ENCODE measurements at regions not wholly inside any gene's neighbourhood (a gene's known extent, or its start where the extent isn't known, plus 50 kb on each side); places are given as distances from the start of the nearest gene placed in this dataset.

GRCh38 chr2:64356906-64357305 lies 97.1 kb upstream of the LGALSL start:
- no peak overlapping the region for H3K4me2 ChIP-seq (ENCODE audit: low read length)
- peaks cover 43% of the 10 kb centered on the region for H3K27me3 ChIP-seq (ENCODE audit: control insufficient read depth, insufficient read depth, low read length)
- H3K36me3 ChIP-seq (ENCODE audit: insufficient read depth, low read length): no peaks in the 10 kb centered on the region
- no peak overlapping the region for H3K9ac ChIP-seq (ENCODE audit: low read depth, low read length)
- no peaks in the 10 kb centered on the region for H3K9me3 ChIP-seq (replicated peaks; ENCODE audit: low read length)
- peaks cover 17% of the 10 kb centered on the region for H3K4me1 ChIP-seq (ENCODE audit: control insufficient read depth, insufficient read depth, low read length)
- H3K4me3 ChIP-seq (ENCODE audit: low read length): no peak overlapping the region

GRCh38 chr2:64359171-64359891 lies 94.6 kb upstream of the LGALSL start:
- Histone ChIP-seq H3K4me2 (ENCODE audit: low read length) (peak overlapping the region; percentile 62), H3K27me3 (ENCODE audit: control insufficient read depth, insufficient read depth, low read length) (peaks cover 67% of the 10 kb centered on the region), H3K9ac (ENCODE audit: low read depth, low read length) (no peak overlapping the region), H3K4me3 (ENCODE audit: low read length) (no peak overlapping the region), H3K36me3 (ENCODE audit: insufficient read depth, low read length) (no peaks in the 10 kb centered on the region), H3K4me1 (ENCODE audit: control insufficient read depth, insufficient read depth, low read length) (peaks cover 17% of the 10 kb centered on the region), H3K9me3 (replicated peaks; ENCODE audit: low read length) (no peaks in the 10 kb centered on the region)

GRCh38 chr2:64359892-64360657 lies 93.9 kb upstream of the LGALSL start:
- Histone ChIP-seq H3K9ac (ENCODE audit: low read depth, low read length) (no peak overlapping the region), H3K4me3 (ENCODE audit: low read length) (no peak overlapping the region), H3K4me2 (ENCODE audit: low read length) (peak overlapping the region; percentile 62), H3K27me3 (ENCODE audit: control insufficient read depth, insufficient read depth, low read length) (peaks cover 66% of the 10 kb centered on the region), H3K9me3 (replicated peaks; ENCODE audit: low read length) (no peaks in the 10 kb centered on the region), H3K4me1 (ENCODE audit: control insufficient read depth, insufficient read depth, low read length) (peaks cover 17% of the 10 kb centered on the region), H3K36me3 (ENCODE audit: insufficient read depth, low read length) (no peaks in the 10 kb centered on the region)

- Histone ChIP-seq H3K27me3 (ENCODE audit: control insufficient read depth, insufficient read depth, low read length) (peaks cover 64% of the 10 kb centered on the region), H3K4me1 (ENCODE audit: control insufficient read depth, insufficient read depth, low read length) (peaks cover 17% of the 10 kb centered on the region), H3K4me3 (ENCODE audit: low read length) (no peak overlapping the region), H3K9me3 (replicated peaks; ENCODE audit: low read length) (no peaks in the 10 kb centered on the region), H3K9ac (ENCODE audit: low read depth, low read length) (no peak overlapping the region), H3K36me3 (ENCODE audit: insufficient read depth, low read length) (no peaks in the 10 kb centered on the region), H3K4me2 (ENCODE audit: low read length) (no peak overlapping the region)
Observed at GRCh38 chr2:64361151-64361938, 92.6 kb upstream of the LGALSL start.

GRCh38 chr2:64362562-64363026 lies 91.4 kb upstream of the LGALSL start:
- Histone ChIP-seq H3K36me3 (ENCODE audit: insufficient read depth, low read length) (no peaks in the 10 kb centered on the region), H3K27me3 (ENCODE audit: control insufficient read depth, insufficient read depth, low read length) (peaks cover 64% of the 10 kb centered on the region), H3K4me3 (ENCODE audit: low read length) (no peak overlapping the region), H3K9me3 (replicated peaks; ENCODE audit: low read length) (no peaks in the 10 kb centered on the region), H3K4me1 (ENCODE audit: control insufficient read depth, insufficient read depth, low read length) (peaks cover 17% of the 10 kb centered on the region), H3K9ac (ENCODE audit: low read depth, low read length) (no peak overlapping the region), H3K4me2 (ENCODE audit: low read length) (no peak overlapping the region)

GRCh38 chr2:64363140-64363539 lies 90.8 kb upstream of the LGALSL start:
- peaks cover 17% of the 10 kb centered on the region for H3K4me1 ChIP-seq (ENCODE audit: control insufficient read depth, insufficient read depth, low read length)
- H3K9me3 ChIP-seq (replicated peaks; ENCODE audit: low read length): no peaks in the 10 kb centered on the region
- H3K36me3 ChIP-seq (ENCODE audit: insufficient read depth, low read length): no peaks in the 10 kb centered on the region
- H3K27me3 ChIP-seq (ENCODE audit: control insufficient read depth, insufficient read depth, low read length): peaks cover 64% of the 10 kb centered on the region
- H3K4me3 ChIP-seq (ENCODE audit: low read length): no peak overlapping the region
- H3K9ac ChIP-seq (ENCODE audit: low read depth, low read length): no peak overlapping the region
- H3K4me2 ChIP-seq (ENCODE audit: low read length): no peak overlapping the region

GRCh38 chr2:64363848-64364247 lies 90.1 kb upstream of the LGALSL start:
- no peak overlapping the region for H3K4me2 ChIP-seq (ENCODE audit: low read length)
- no peaks in the 10 kb centered on the region for H3K9me3 ChIP-seq (replicated peaks; ENCODE audit: low read length)
- H3K27me3 ChIP-seq (ENCODE audit: control insufficient read depth, insufficient read depth, low read length): peaks cover 63% of the 10 kb centered on the region
- H3K4me3 ChIP-seq (ENCODE audit: low read length): no peak overlapping the region
- no peak overlapping the region for H3K9ac ChIP-seq (ENCODE audit: low read depth, low read length)
- H3K36me3 ChIP-seq (ENCODE audit: insufficient read depth, low read length): no peaks in the 10 kb centered on the region
- peaks cover 17% of the 10 kb centered on the region for H3K4me1 ChIP-seq (ENCODE audit: control insufficient read depth, insufficient read depth, low read length)

- H3K4me3 ChIP-seq (ENCODE audit: low read length): no peak overlapping the region
- no peaks in the 10 kb centered on the region for H3K36me3 ChIP-seq (ENCODE audit: insufficient read depth, low read length)
- no peak overlapping the region for H3K4me2 ChIP-seq (ENCODE audit: low read length)
- peaks cover 49% of the 10 kb centered on the region for H3K27me3 ChIP-seq (ENCODE audit: control insufficient read depth, insufficient read depth, low read length)
- no peaks in the 10 kb centered on the region for H3K9me3 ChIP-seq (replicated peaks; ENCODE audit: low read length)
- no peaks in the 10 kb centered on the region for H3K4me1 ChIP-seq (ENCODE audit: control insufficient read depth, insufficient read depth, low read length)
- no peak overlapping the region for H3K9ac ChIP-seq (ENCODE audit: low read depth, low read length)
Observed at GRCh38 chr2:64367444-64368232, 86.3 kb upstream of the LGALSL start.

GRCh38 chr2:64369706-64370105 lies 84.3 kb upstream of the LGALSL start:
- no peak overlapping the region for H3K4me2 ChIP-seq (ENCODE audit: low read length)
- no peaks in the 10 kb centered on the region for H3K36me3 ChIP-seq (ENCODE audit: insufficient read depth, low read length)
- peaks cover 32% of the 10 kb centered on the region for H3K27me3 ChIP-seq (ENCODE audit: control insufficient read depth, insufficient read depth, low read length)
- H3K4me3 ChIP-seq (ENCODE audit: low read length): no peak overlapping the region
- H3K4me1 ChIP-seq (ENCODE audit: control insufficient read depth, insufficient read depth, low read length): no peaks in the 10 kb centered on the region
- H3K9me3 ChIP-seq (replicated peaks; ENCODE audit: low read length): no peaks in the 10 kb centered on the region
- no peak overlapping the region for H3K9ac ChIP-seq (ENCODE audit: low read depth, low read length)

- Histone ChIP-seq H3K4me1 (ENCODE audit: control insufficient read depth, insufficient read depth, low read length) (no peaks in the 10 kb centered on the region), H3K9ac (ENCODE audit: low read depth, low read length) (no peak overlapping the region), H3K27me3 (ENCODE audit: control insufficient read depth, insufficient read depth, low read length) (peaks cover 19% of the 10 kb centered on the region), H3K36me3 (ENCODE audit: insufficient read depth, low read length) (no peaks in the 10 kb centered on the region), H3K4me2 (ENCODE audit: low read length) (no peak overlapping the region), H3K9me3 (replicated peaks; ENCODE audit: low read length) (no peaks in the 10 kb centered on the region), H3K4me3 (ENCODE audit: low read length) (no peak overlapping the region)
Observed at GRCh38 chr2:64371727-64372126, 82.2 kb upstream of the LGALSL start.

- peaks cover 7% of the 10 kb centered on the region for H3K27me3 ChIP-seq (ENCODE audit: control insufficient read depth, insufficient read depth, low read length)
- no peak overlapping the region for H3K9ac ChIP-seq (ENCODE audit: low read depth, low read length)
- H3K9me3 ChIP-seq (replicated peaks; ENCODE audit: low read length): no peaks in the 10 kb centered on the region
- no peak overlapping the region for H3K4me2 ChIP-seq (ENCODE audit: low read length)
- no peak overlapping the region for H3K4me3 ChIP-seq (ENCODE audit: low read length)
- H3K36me3 ChIP-seq (ENCODE audit: insufficient read depth, low read length): no peaks in the 10 kb centered on the region
- no peaks in the 10 kb centered on the region for H3K4me1 ChIP-seq (ENCODE audit: control insufficient read depth, insufficient read depth, low read length)
Observed at GRCh38 chr2:64374686-64375085, 79.3 kb upstream of the LGALSL start.
